GM23338 (cell line): ENCODE measurements at regions not wholly inside any gene's neighbourhood (a gene's known extent, or its start where the extent isn't known, plus 50 kb on each side); places are given as distances from the start of the nearest gene placed in this dataset.

Source experiments
- ATAC-seq: fragments of 200-7000 bp; cut with Tn5 transposase; 3 replicates; pipeline ENCODE4 v1.9.1; 2020
- DNase-seq: peaks from one replicate; pipeline ENCODE4 v3.0.0-alpha.2; 2015; ENCODE audit warnings: low spot score
- H2AFZ ChIP-seq: fragments of 200-600 bp; sonication (generic); 2 replicates; pipeline ENCODE4 v1.8.0; 2016; ENCODE audit warnings: antibody characterized with exemption, mild to moderate bottlenecking, moderate library complexity
- H3F3A ChIP-seq: fragments of 200-600 bp; sonication (generic); replicated peaks from 2 replicates; pipeline ENCODE4 v1.8.0; 2017; ENCODE audit warnings: antibody characterized with exemption, mixed run types, low read depth
- H3K27ac ChIP-seq: fragments of 200-600 bp; sonication (generic); 2 replicates; pipeline ENCODE4 v1.6.1; 2016; ENCODE audit warnings: low read depth
- H3K27me3 ChIP-seq: fragments of 200-600 bp; sonication (generic); 2 replicates; pipeline ENCODE4 v1.8.0; 2016; ENCODE audit warnings: mild to moderate bottlenecking, mixed run types, moderate library complexity; ENCODE audit not compliant: insufficient read depth
- H3K36me3 ChIP-seq: fragments of 200-600 bp; sonication (generic); 2 replicates; pipeline ENCODE4 v1.8.0; 2016; ENCODE audit warnings: mild to moderate bottlenecking; ENCODE audit not compliant: insufficient read depth
- H3K4me1 ChIP-seq: fragments of 200-600 bp; sonication (generic); 2 replicates; pipeline ENCODE4 v1.8.0; 2016; ENCODE audit warnings: mild to moderate bottlenecking, moderate library complexity; ENCODE audit not compliant: insufficient read depth
- H3K4me2 ChIP-seq: fragments of 200-600 bp; sonication (generic); 2 replicates; pipeline ENCODE4 v1.7.1; 2017; ENCODE audit warnings: mixed run types
- H3K4me3 ChIP-seq: fragments of 200-600 bp; sonication (generic); 2 replicates; pipeline ENCODE4 v1.6.1; 2016; ENCODE audit warnings: mixed run types
- H3K79me2 ChIP-seq: fragments of 200-600 bp; sonication (generic); replicated peaks from 2 replicates; pipeline ENCODE4 v1.8.0; 2017; ENCODE audit warnings: mild to moderate bottlenecking; ENCODE audit not compliant: insufficient read depth
- H3K9me2 ChIP-seq: fragments of 200-600 bp; sonication (generic); 2 replicates; pipeline ENCODE4 v1.8.0; 2017; ENCODE audit not compliant: insufficient read depth
- H4K20me1 ChIP-seq: fragments of 200-600 bp; sonication (generic); replicated peaks from 2 replicates; pipeline ENCODE4 v1.8.0; 2017; ENCODE audit warnings: mild to moderate bottlenecking; ENCODE audit not compliant: insufficient read depth
- H3K27ac Mint-ChIP-seq: 2 replicates; pipeline ENCODE4 v1.8.0; 2020; ENCODE audit warnings: inconsistent platforms, mild to moderate bottlenecking, moderate library complexity, mixed read lengths
- H3K27me3 Mint-ChIP-seq: 3 replicates; pipeline ENCODE4 v1.8.0; 2022; ENCODE audit warnings: low read depth, mild to moderate bottlenecking, moderate library complexity, mixed read lengths, inconsistent platforms; ENCODE audit not compliant: insufficient read depth, poor library complexity
- H3K36me3 Mint-ChIP-seq: 3 replicates; pipeline ENCODE4 v1.8.0; 2021; ENCODE audit warnings: low read depth, mild to moderate bottlenecking, inconsistent platforms, moderate library complexity, mixed read lengths
- H3K4me1 Mint-ChIP-seq: 3 replicates; pipeline ENCODE4 v1.8.0; 2020; ENCODE audit warnings: mild to moderate bottlenecking, inconsistent platforms, mixed read lengths
- H3K4me3 Mint-ChIP-seq: 3 replicates; pipeline ENCODE4 v1.8.0; 2021; ENCODE audit warnings: moderate library complexity, mild to moderate bottlenecking, inconsistent platforms, mixed read lengths
- H3K9me3 Mint-ChIP-seq: 3 replicates; pipeline ENCODE4 v1.8.0; 2020; ENCODE audit warnings: moderate library complexity, mild to moderate bottlenecking, inconsistent platforms, mixed read lengths
- CREB1 ChIP-seq: fragments of 250-450 bp; sonication (Bioruptor Pico); IDR thresholded peaks from 2 replicates; pipeline ENCODE4 v1.5.0; 2020; ENCODE audit warnings: low read depth, mild to moderate bottlenecking, moderate library complexity
- CTCF ChIP-seq, 2 experiments: fragments of 200-600 bp in 1 of 2; sonication (generic) in 1 of 2; conservative IDR thresholded peaks; 2 replicates each; pipeline versions ENCODE4 v1.5.1 to v1.6.1; 2016 to 2017; ENCODE audit warnings: antibody characterized with exemption in 2 of 2, low read depth in 2 of 2, mild to moderate bottlenecking in 2 of 2, moderate library complexity in 1 of 2
- ETS1 ChIP-seq: IDR thresholded peaks from 2 replicates; pipeline ENCODE4 v1.6.1; 2016; ENCODE audit warnings: antibody characterized with exemption
- EZH2 ChIP-seq: fragments of 200-600 bp; sonication (generic); IDR thresholded peaks from one replicate; pipeline ENCODE4 v1.8.0; 2017; ENCODE audit warnings: antibody characterized with exemption, mild to moderate bottlenecking, low read depth; ENCODE audit not compliant: unreplicated experiment
- EZH2phosphoT487 ChIP-seq: fragments of 200-600 bp; sonication (generic); IDR thresholded peaks from one replicate; pipeline ENCODE4 v1.8.1; 2018; ENCODE audit warnings: antibody characterized with exemption; ENCODE audit not compliant: unreplicated experiment
- JUNB ChIP-seq: IDR thresholded peaks from one replicate; pipeline ENCODE4 v1.6.1; 2016; ENCODE audit warnings: antibody characterized with exemption; ENCODE audit not compliant: unreplicated experiment
- NANOG ChIP-seq: IDR thresholded peaks from 2 replicates; pipeline ENCODE4 v1.6.1; 2016; ENCODE audit warnings: antibody characterized with exemption, borderline replicate concordance
- POLR2AphosphoS5 ChIP-seq: IDR thresholded peaks from 2 replicates; pipeline ENCODE4 v1.6.1; 2016; ENCODE audit warnings: antibody characterized with exemption, low read depth
- REST ChIP-seq: IDR thresholded peaks from one replicate; pipeline ENCODE4 v1.6.1; 2018; ENCODE audit warnings: antibody characterized with exemption; ENCODE audit not compliant: unreplicated experiment
- STAT1 ChIP-seq: IDR thresholded peaks from one replicate; pipeline ENCODE4 v1.6.1; 2016; ENCODE audit warnings: antibody characterized with exemption; ENCODE audit not compliant: unreplicated experiment
- ZNF114 ChIP-seq: fragments of 250-450 bp; sonication (Bioruptor Pico); IDR thresholded peaks from 2 replicates; pipeline ENCODE4 v1.5.0; 2020; ENCODE audit warnings: mild to moderate bottlenecking, moderate library complexity
- ZNF331 ChIP-seq: fragments of 250-450 bp; sonication (Bioruptor Pico); IDR thresholded peaks from 2 replicates; pipeline ENCODE4 v1.5.0; 2020; ENCODE audit warnings: low read depth, mild to moderate bottlenecking, moderate library complexity
- ZNF462 ChIP-seq: fragments of 250-450 bp; sonication (Bioruptor Pico); IDR thresholded peaks from 2 replicates; pipeline ENCODE4 v1.5.0; 2020; ENCODE audit warnings: mild to moderate bottlenecking, moderate library complexity

- Mint-ChIP-seq H3K4me1 (peaks cover 15% of the 10 kb centered on the region), H3K36me3 (no peaks in the 10 kb centered on the region), H3K4me3 (no peak overlapping the region), H3K27ac (no peak overlapping the region), H3K27me3 (peaks cover 4% of the 10 kb centered on the region), H3K9me3 (no peaks in the 10 kb centered on the region; the same call in 2 of the 3 replicates)
- no peak overlapping the region for H2AFZ ChIP-seq
- H3K9me2 ChIP-seq, result no peaks in the 10 kb centered on the region; the same call in 1 of the 2 replicates
- H3K4me3 ChIP-seq, result no peak overlapping the region
- no peaks in the 10 kb centered on the region for H4K20me1 ChIP-seq
- no peak overlapping the region for H3K4me2 ChIP-seq
- no peaks in the 10 kb centered on the region for H3F3A ChIP-seq
- no peak for ATAC-seq
- H3K4me1 ChIP-seq, result peaks cover 7% of the 10 kb centered on the region
- DNase-seq, result no peak
- no peaks in the 10 kb centered on the region for H3K36me3 ChIP-seq
- no peak overlapping the region for H3K27ac ChIP-seq
- no peak for TF ChIP-seq EZH2
- no peak for TF ChIP-seq ZNF114 (CRISPR knock-in tag)
- TF ChIP-seq ZNF462 (CRISPR knock-in tag), result no peak
- no peak for TF ChIP-seq ETS1
- TF ChIP-seq POLR2AphosphoS5, result no peak
- no peak for TF ChIP-seq STAT1
- TF ChIP-seq NANOG, result no peak
- TF ChIP-seq CTCF (conservative IDR thresholded peaks at IDR 0.05; ENCODE audit: low read depth in 2 of 2), result no peak
- TF ChIP-seq ZNF331 (CRISPR knock-in tag), result no peak
- TF ChIP-seq EZH2phosphoT487, result no peak
- TF ChIP-seq CREB1 (CRISPR knock-in tag), result no peak
- no peak for TF ChIP-seq JUNB
- TF ChIP-seq REST, result no peak
- no peaks in the 10 kb centered on the region for H3K79me2 ChIP-seq
- H3K27me3 ChIP-seq, result no peaks in the 10 kb centered on the region
Measured at GRCh38 chr10:8374334-8374733, 319.8 kb downstream of the GATA3 start.
